Loucy (cell line): ENCODE measurements at regions not wholly inside any gene's neighbourhood (a gene's known extent, or its start where the extent isn't known, plus 50 kb on each side); places are given as distances from the start of the nearest gene placed in this dataset.

Source experiments
- H2AFZ ChIP-seq: fragments of 200-600 bp; sonication (generic); 2 replicates; pipeline ENCODE4 v1.6.0; 2016; ENCODE audit warnings: antibody characterized with exemption, mild to moderate bottlenecking, low read length, moderate library complexity
- H3F3A ChIP-seq: fragments of 200-600 bp; 2 replicates; pipeline ENCODE4 v1.6.0; 2016; ENCODE audit warnings: antibody characterized with exemption, low read depth, mild to moderate bottlenecking
- H3K27me3 ChIP-seq: fragments of 200-600 bp; sonication (generic); 2 replicates; pipeline ENCODE4 v1.6.1; 2014; ENCODE audit warnings: low read length, mild to moderate bottlenecking; ENCODE audit not compliant: insufficient read depth, poor library complexity, severe bottlenecking
- H3K36me3 ChIP-seq: fragments of 200-600 bp; sonication (generic); 2 replicates; pipeline ENCODE4 v1.6.1; 2016; ENCODE audit warnings: low read length; ENCODE audit not compliant: insufficient read depth
- H3K4me1 ChIP-seq: fragments of 200-600 bp; sonication (generic); 2 replicates; pipeline ENCODE4 v1.5.1; 2014; ENCODE audit warnings: low read length, mild to moderate bottlenecking; ENCODE audit not compliant: insufficient read depth, poor library complexity, severe bottlenecking
- H3K4me2 ChIP-seq: fragments of 200-600 bp; sonication (generic); 2 replicates; pipeline ENCODE4 v1.6.0; 2014; ENCODE audit warnings: antibody characterized with exemption, low read length, low read depth, mild to moderate bottlenecking; ENCODE audit not compliant: poor library complexity, severe bottlenecking
- H3K4me3 ChIP-seq: fragments of 200-600 bp; sonication (generic); 2 replicates; pipeline ENCODE4 v1.5.1; 2014; ENCODE audit warnings: low read length, mild to moderate bottlenecking, mixed read lengths; ENCODE audit not compliant: poor library complexity, severe bottlenecking
- H3K79me2 ChIP-seq: fragments of 200-600 bp; sonication (generic); 2 replicates; pipeline ENCODE4 v1.6.1; 2014; ENCODE audit warnings: low read length; ENCODE audit not compliant: insufficient read depth
- H3K9ac ChIP-seq: fragments of 200-600 bp; sonication (generic); 2 replicates; pipeline ENCODE4 v1.6.0; 2014; ENCODE audit warnings: mild to moderate bottlenecking, low read depth, low read length, moderate library complexity; ENCODE audit not compliant: poor library complexity, severe bottlenecking
- H3K9me2 ChIP-seq: fragments of 200-600 bp; sonication (generic); replicated peaks from 2 replicates; pipeline ENCODE4 v1.6.1; 2016; ENCODE audit warnings: low read depth, low read length, mixed read lengths
- H3K9me3 ChIP-seq: fragments of 200-600 bp; sonication (generic); 2 replicates; pipeline ENCODE4 v1.6.1; 2014; ENCODE audit warnings: mild to moderate bottlenecking, antibody characterized with exemption, low read length, low read depth; ENCODE audit not compliant: insufficient read depth
- H4K20me1 ChIP-seq: fragments of 200-600 bp; sonication (generic); 2 replicates; pipeline ENCODE4 v1.6.0; 2014; ENCODE audit warnings: antibody characterized with exemption, low read length, mild to moderate bottlenecking; ENCODE audit not compliant: insufficient read depth, poor library complexity, severe bottlenecking
- EZH2phosphoT487 ChIP-seq: fragments of 200-600 bp; IDR thresholded peaks from 2 replicates; pipeline ENCODE4 v1.6.1; 2018; ENCODE audit warnings: antibody characterized with exemption, mild to moderate bottlenecking, moderate library complexity, borderline replicate concordance
- TF ChIP-seq, protein P1 (sequence below): fragments of 200-600 bp; sonication (generic); conservative IDR thresholded peaks from 2 replicates; pipeline ENCODE4 v1.5.1; 2014; ENCODE audit warnings: mild to moderate bottlenecking, antibody characterized with exemption, low read length

DNA sequence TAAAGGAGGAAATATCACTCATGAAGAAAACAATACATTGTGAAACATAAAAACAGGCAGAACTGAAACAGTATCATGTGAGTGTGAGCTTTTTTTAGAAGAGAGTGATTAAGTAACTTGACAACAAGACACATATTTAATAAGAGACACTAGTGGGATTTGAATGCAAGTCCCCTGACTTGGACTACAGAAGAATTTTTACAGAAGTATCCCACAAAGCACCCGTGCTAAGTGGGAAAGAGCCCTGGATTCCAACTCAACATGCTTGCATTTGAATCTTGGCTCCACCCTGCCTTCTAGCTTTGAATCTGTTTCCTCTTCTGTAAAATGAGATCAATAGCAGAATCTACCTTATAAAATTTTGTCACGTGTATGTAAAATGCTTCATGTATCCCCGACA, 166.2 kb downstream of the ZNF365 start:
- no peaks in the 10 kb centered on the region for H3K9me2 ChIP-seq
- no peaks in the 10 kb centered on the region for H4K20me1 ChIP-seq
- H3K4me3 ChIP-seq = no peak overlapping the region
- H3K27me3 ChIP-seq = no peaks in the 10 kb centered on the region
- H2AFZ ChIP-seq = no peak overlapping the region
- no peaks in the 10 kb centered on the region for H3K4me1 ChIP-seq
- H3F3A ChIP-seq = no peaks in the 10 kb centered on the region
- H3K36me3 ChIP-seq = no peaks in the 10 kb centered on the region
- H3K79me2 ChIP-seq = no peaks in the 10 kb centered on the region
- no peak overlapping the region for H3K9ac ChIP-seq
- no peaks in the 10 kb centered on the region for H3K9me3 ChIP-seq
- H3K4me2 ChIP-seq = no peak overlapping the region
- TF ChIP-seq, protein P1, sequence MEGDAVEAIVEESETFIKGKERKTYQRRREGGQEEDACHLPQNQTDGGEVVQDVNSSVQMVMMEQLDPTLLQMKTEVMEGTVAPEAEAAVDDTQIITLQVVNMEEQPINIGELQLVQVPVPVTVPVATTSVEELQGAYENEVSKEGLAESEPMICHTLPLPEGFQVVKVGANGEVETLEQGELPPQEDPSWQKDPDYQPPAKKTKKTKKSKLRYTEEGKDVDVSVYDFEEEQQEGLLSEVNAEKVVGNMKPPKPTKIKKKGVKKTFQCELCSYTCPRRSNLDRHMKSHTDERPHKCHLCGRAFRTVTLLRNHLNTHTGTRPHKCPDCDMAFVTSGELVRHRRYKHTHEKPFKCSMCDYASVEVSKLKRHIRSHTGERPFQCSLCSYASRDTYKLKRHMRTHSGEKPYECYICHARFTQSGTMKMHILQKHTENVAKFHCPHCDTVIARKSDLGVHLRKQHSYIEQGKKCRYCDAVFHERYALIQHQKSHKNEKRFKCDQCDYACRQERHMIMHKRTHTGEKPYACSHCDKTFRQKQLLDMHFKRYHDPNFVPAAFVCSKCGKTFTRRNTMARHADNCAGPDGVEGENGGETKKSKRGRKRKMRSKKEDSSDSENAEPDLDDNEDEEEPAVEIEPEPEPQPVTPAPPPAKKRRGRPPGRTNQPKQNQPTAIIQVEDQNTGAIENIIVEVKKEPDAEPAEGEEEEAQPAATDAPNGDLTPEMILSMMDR = no peak
- TF ChIP-seq EZH2phosphoT487 = no peak

DNA sequence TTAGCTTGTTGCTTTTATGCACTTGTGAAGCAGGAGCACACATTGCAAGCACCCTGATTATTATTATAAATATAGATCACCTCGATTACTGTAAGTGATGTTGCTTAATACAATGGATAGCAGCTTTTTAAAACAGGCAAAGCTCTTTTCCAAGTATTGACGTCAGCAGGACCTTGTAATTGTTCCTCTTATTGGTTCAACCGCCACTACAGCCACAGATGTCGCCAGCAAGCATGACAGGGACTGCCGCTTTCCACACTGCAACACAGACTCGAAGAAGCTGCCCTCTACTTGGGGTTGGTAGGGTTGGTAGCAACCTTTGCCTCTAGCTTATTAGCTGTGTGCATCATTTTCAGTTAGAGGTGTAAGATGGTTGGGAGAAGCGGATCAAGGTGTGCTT, 167.6 kb downstream of the ZNF365 start:
- Histone ChIP-seq H3K4me3 (no peak overlapping the region), H3K9me2 (no peaks in the 10 kb centered on the region), H3K36me3 (no peaks in the 10 kb centered on the region), H3F3A (no peaks in the 10 kb centered on the region), H3K79me2 (no peaks in the 10 kb centered on the region), H3K9me3 (no peaks in the 10 kb centered on the region), H2AFZ (no peak overlapping the region), H3K9ac (no peak overlapping the region), H3K27me3 (no peaks in the 10 kb centered on the region), H3K4me1 (no peaks in the 10 kb centered on the region), H3K4me2 (no peak overlapping the region), H4K20me1 (no peaks in the 10 kb centered on the region)
- TF ChIP-seq EZH2phosphoT487 = no peak
- TF ChIP-seq, protein P1 = no peak

DNA sequence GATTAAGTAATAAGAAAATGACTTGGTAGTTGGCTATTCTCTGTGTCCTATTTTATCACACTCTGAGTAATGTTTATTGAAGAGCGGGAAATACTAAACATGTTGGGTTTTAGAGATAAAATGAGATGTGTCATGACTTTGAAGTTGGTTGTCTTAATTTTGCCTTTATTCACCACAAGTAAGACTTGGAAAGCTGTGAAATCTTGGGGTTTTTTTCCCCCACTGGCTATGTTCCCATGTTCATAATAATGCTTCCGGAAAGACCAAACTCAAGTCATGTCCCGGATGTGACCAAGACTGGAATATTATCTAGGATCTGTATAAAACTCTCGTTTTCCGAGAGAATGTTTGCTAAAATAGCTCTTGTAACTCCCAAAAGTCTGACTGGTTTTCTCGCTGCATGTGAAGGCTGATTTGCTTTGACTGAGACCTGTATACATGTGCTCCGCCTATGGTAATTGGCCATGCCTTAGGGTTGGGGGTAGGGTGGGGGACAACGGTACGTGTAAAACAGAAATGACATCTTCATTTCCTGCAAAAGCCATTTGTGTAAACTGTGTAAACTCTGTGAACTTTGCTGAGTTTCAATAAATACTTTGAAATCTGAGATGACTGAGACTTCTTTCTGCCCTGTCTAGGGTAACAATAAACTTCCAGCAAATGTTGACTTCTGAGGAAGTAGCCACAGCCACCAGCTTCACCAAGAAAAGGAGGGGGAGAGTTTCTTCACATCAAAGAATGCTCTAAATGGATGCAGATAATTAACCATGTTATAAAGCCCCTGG, 169.6 kb downstream of the ZNF365 start:
- H3K9ac ChIP-seq = no peak overlapping the region
- H3K9me3 ChIP-seq = no peaks in the 10 kb centered on the region
- no peak for TF ChIP-seq EZH2phosphoT487
- TF ChIP-seq, protein P1 = no peak
- H3K9me2 ChIP-seq = no peaks in the 10 kb centered on the region
- H3K79me2 ChIP-seq = no peaks in the 10 kb centered on the region
- no peaks in the 10 kb centered on the region for H4K20me1 ChIP-seq
- no peak overlapping the region for H3K4me2 ChIP-seq
- H3K36me3 ChIP-seq = no peaks in the 10 kb centered on the region
- no peaks in the 10 kb centered on the region for H3F3A ChIP-seq
- H3K27me3 ChIP-seq = no peaks in the 10 kb centered on the region
- no peak overlapping the region for H3K4me3 ChIP-seq
- H2AFZ ChIP-seq = no peak overlapping the region
- no peaks in the 10 kb centered on the region for H3K4me1 ChIP-seq
